ENCODE measurements at regions not wholly inside any gene's neighbourhood (a gene's known extent, or its start where the extent isn't known, plus 50 kb on each side); places are given as distances from the start of the nearest gene placed in this dataset.
"Not testable (repeated sequence)": the region's sequence is repeated elsewhere in the genome, so short reads cannot be mapped to it uniquely, and the experiment has no call there.

GRCh38 chrX:13476384-13476783, 93.0 kb upstream of the EGFL6 start:
- no peak for DNase-seq (ENCODE audit: low read depth)

- DNase-seq (ENCODE audit: low read depth): no peak
These were observed 95.3 kb upstream of the EGFL6 start for GRCh38 chrX:13474164-13474516.

GRCh38 chrX:13473442-13474163, 95.8 kb upstream of the EGFL6 start:
- DNase-seq (ENCODE audit: low read depth): no peak

GRCh38 chrX:13472975-13473374, 96.4 kb upstream of the EGFL6 start:
- DNase-seq (ENCODE audit: low read depth): no peak

- no peak for DNase-seq (ENCODE audit: low read depth)
These were observed 98.1 kb upstream of the EGFL6 start for GRCh38 chrX:13471269-13471668.

- no peak for DNase-seq (ENCODE audit: low read depth)
These were observed 98.8 kb upstream of the EGFL6 start for GRCh38 chrX:13470685-13470977.

GRCh38 chrX:13469963-13470684, 99.3 kb upstream of the EGFL6 start:
- DNase-seq (ENCODE audit: low read depth): no peak

GRCh38 chrX:13468096-13468495, 101.3 kb upstream of the EGFL6 start:
- DNase-seq (ENCODE audit: low read depth): no peak

GRCh38 chrX:13467243-13467642, 102.2 kb upstream of the EGFL6 start:
- no peak for DNase-seq (ENCODE audit: low read depth)

GRCh38 chrX:13464599-13465275, 104.7 kb upstream of the EGFL6 start:
- no peak for DNase-seq (ENCODE audit: low read depth)

GRCh38 chrX:13463608-13464007, 105.8 kb upstream of the EGFL6 start:
- DNase-seq (ENCODE audit: low read depth): no peak

GRCh38 chrX:13452283-13452682, 117.1 kb upstream of the EGFL6 start:
- no peak for DNase-seq (ENCODE audit: low read depth)

GRCh38 chrX:13449441-13449840, 120.0 kb upstream of the EGFL6 start:
- DNase-seq (ENCODE audit: low read depth): no peak

GRCh38 chrX:13448941-13449340, 120.5 kb upstream of the EGFL6 start:
- no peak for DNase-seq (ENCODE audit: low read depth)

- not testable (repeated sequence) for DNase-seq (ENCODE audit: low read depth)
These were observed 121.8 kb upstream of the ATXN3L start for GRCh38 chrX:13441608-13442007.

GRCh38 chrX:13440176-13440575, 120.3 kb upstream of the ATXN3L start:
- DNase-seq (ENCODE audit: low read depth): no peak

GRCh38 chrX:13433298-13433605, 113.4 kb upstream of the ATXN3L start:
- DNase-seq (ENCODE audit: low read depth): no peak

GRCh38 chrX:13432414-13433297, 112.8 kb upstream of the ATXN3L start:
- DNase-seq (ENCODE audit: low read depth): no peak

- DNase-seq (ENCODE audit: low read depth): no peak
These were observed 110.4 kb upstream of the ATXN3L start for GRCh38 chrX:13430136-13430827.

- DNase-seq (ENCODE audit: low read depth): no peak
These were observed 108.4 kb upstream of the ATXN3L start for GRCh38 chrX:13428053-13428786.

- no peak for DNase-seq (ENCODE audit: low read depth)
These were observed 107.7 kb upstream of the ATXN3L start for GRCh38 chrX:13427441-13428052.

Measured in activated T-helper 9 cell treated with anti-CD3 and anti-CD28 coated beads, Interleukin-2, amount 50 U/mL, for 16 hours (primary cell).